ENCODE measurements at regions not wholly inside any gene's neighbourhood (a gene's known extent, or its start where the extent isn't known, plus 50 kb on each side); places are given as distances from the start of the nearest gene placed in this dataset.

DNA sequence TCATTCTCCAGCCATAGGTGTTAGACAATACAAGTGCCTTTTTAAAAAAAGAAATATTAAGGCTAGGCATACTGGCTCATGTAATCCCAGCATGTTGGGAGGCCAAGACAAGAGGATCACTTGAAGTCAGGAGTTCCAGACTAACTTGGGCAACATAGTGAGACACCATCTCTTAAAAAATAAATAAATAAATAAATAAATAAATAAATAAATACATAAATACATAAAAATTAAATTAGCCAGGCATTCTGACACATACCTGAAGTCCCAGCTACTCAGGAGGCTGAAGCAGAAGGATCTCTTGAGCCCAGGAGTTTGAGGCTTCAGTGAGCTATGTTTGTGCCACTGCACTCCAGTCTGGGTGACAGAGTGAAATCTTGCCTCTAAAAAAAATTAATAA, 85.8 kb upstream of the ATP1B1 start:
- TF ChIP-seq, protein P1, sequence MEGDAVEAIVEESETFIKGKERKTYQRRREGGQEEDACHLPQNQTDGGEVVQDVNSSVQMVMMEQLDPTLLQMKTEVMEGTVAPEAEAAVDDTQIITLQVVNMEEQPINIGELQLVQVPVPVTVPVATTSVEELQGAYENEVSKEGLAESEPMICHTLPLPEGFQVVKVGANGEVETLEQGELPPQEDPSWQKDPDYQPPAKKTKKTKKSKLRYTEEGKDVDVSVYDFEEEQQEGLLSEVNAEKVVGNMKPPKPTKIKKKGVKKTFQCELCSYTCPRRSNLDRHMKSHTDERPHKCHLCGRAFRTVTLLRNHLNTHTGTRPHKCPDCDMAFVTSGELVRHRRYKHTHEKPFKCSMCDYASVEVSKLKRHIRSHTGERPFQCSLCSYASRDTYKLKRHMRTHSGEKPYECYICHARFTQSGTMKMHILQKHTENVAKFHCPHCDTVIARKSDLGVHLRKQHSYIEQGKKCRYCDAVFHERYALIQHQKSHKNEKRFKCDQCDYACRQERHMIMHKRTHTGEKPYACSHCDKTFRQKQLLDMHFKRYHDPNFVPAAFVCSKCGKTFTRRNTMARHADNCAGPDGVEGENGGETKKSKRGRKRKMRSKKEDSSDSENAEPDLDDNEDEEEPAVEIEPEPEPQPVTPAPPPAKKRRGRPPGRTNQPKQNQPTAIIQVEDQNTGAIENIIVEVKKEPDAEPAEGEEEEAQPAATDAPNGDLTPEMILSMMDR (IDR thresholded peaks at IDR 0.05): no peak
- TF ChIP-seq POLR2A (IDR thresholded peaks at IDR 0.05): no peak
